ENCODE measurements at regions not wholly inside any gene's neighbourhood (a gene's known extent, or its start where the extent isn't known, plus 50 kb on each side); places are given as distances from the start of the nearest gene placed in this dataset.

DNA sequence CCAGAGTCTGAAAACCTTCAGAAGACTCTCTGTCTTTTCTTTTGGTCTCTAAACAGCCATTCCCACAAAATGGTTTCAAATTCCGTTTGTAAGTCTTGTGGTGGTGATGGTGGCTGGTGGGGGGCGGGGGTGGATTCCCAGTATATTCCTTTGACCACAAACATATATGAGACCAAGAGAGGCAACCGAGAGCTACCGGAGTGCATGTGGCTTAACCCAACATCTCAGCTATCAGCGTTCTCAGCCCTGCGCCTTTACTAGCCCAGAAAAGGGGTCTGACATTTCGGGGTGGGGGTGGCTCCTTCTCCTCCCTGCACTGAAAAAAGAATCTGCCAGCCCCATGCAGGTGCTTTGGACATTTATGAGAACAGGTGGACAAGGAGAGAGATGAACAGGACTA is 621.1 kb downstream of the ACTR3B start:
- CTCF ChIA-PET, result no interaction called here
- Mint-ChIP-seq H3K36me3 (peaks cover 87% of the 10 kb centered on the region), H3K4me1 (no peaks in the 10 kb centered on the region), H3K4me3 (no peak overlapping the region), H3K9me3 (peaks cover 93% of the 10 kb centered on the region), H3K27me3 (ENCODE audit: low read depth) (peaks cover 7% of the 10 kb centered on the region), H3K27ac (no peak overlapping the region)
- DNase-seq (ENCODE audit: low spot score) (no peak), ATAC-seq (no peak)
- POLR2A ChIA-PET, result no interaction called here
- TF ChIP-seq NFE2L1 (CRISPR knock-in tag; IDR thresholded peaks at IDR 0.05) (no peak), MYBL2 (CRISPR knock-in tag; IDR thresholded peaks at IDR 0.05) (no peak), ETV6 (CRISPR knock-in tag; IDR thresholded peaks at IDR 0.05) (no peak), GABPB1 (CRISPR knock-in tag; IDR thresholded peaks at IDR 0.05) (no peak), TEAD4 (CRISPR knock-in tag; IDR thresholded peaks at IDR 0.05) (no peak), ZNF263 (CRISPR knock-in tag; IDR thresholded peaks at IDR 0.05; ENCODE audit: low read depth) (no peak), KAT7 (CRISPR knock-in tag; IDR thresholded peaks at IDR 0.05; ENCODE audit: borderline replicate concordance) (no peak), ZNF219 (CRISPR knock-in tag; IDR thresholded peaks at IDR 0.05; ENCODE audit: borderline replicate concordance) (no peak), ZNF317 (CRISPR knock-in tag; IDR thresholded peaks at IDR 0.05; ENCODE audit: borderline replicate concordance, low read depth) (no peak)
- TF ChIP-seq, protein P1, sequence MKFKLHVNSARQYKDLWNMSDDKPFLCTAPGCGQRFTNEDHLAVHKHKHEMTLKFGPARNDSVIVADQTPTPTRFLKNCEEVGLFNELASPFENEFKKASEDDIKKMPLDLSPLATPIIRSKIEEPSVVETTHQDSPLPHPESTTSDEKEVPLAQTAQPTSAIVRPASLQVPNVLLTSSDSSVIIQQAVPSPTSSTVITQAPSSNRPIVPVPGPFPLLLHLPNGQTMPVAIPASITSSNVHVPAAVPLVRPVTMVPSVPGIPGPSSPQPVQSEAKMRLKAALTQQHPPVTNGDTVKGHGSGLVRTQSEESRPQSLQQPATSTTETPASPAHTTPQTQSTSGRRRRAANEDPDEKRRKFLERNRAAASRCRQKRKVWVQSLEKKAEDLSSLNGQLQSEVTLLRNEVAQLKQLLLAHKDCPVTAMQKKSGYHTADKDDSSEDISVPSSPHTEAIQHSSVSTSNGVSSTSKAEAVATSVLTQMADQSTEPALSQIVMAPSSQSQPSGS (CRISPR knock-in tag; IDR thresholded peaks at IDR 0.05; ENCODE audit: borderline replicate concordance, low read depth), result no peak

DNA sequence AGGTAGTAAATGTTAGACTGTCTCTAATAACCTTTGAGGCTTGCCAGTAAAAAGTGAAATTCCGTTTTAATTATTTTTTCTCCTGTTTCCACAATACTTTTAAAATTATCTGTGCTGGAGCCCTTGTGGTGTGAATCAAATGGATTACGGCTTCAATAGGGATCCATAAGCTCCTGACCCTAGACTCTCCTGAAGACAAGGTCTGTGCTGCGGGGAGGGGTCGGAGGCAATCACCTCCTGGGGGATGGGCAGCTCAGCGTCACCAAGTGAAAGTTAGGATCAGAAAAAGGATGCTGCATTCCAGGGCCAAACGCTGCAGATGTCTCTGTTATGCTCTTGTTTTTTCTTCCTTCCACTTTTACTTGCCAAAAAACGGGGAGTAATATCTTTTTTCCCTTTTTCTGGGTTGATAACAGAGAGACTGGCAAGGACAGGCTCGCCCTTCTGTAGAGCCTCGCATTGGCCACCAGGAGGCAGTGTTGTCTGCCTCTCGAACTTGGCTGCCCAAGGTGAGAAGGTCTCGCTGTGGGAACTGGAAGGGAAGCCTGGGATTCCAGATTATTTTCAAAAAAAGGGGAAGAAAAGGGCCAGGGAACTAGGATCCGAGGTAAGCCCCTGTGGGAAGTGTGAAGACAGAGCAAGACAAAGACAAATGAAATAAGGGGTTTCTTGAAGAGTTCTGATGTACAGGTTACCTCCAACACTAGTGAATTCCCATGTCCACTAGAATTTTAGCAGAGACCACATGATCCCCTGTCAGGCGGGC is 621.9 kb downstream of the ACTR3B start:
- no peak overlapping the region for H3K4me3 Mint-ChIP-seq
- H3K9me3 Mint-ChIP-seq, result peaks cover 93% of the 10 kb centered on the region
- peaks cover 8% of the 10 kb centered on the region for H3K27me3 Mint-ChIP-seq (ENCODE audit: low read depth)
- TF ChIP-seq, protein P2, sequence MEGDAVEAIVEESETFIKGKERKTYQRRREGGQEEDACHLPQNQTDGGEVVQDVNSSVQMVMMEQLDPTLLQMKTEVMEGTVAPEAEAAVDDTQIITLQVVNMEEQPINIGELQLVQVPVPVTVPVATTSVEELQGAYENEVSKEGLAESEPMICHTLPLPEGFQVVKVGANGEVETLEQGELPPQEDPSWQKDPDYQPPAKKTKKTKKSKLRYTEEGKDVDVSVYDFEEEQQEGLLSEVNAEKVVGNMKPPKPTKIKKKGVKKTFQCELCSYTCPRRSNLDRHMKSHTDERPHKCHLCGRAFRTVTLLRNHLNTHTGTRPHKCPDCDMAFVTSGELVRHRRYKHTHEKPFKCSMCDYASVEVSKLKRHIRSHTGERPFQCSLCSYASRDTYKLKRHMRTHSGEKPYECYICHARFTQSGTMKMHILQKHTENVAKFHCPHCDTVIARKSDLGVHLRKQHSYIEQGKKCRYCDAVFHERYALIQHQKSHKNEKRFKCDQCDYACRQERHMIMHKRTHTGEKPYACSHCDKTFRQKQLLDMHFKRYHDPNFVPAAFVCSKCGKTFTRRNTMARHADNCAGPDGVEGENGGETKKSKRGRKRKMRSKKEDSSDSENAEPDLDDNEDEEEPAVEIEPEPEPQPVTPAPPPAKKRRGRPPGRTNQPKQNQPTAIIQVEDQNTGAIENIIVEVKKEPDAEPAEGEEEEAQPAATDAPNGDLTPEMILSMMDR (IDR thresholded peaks at IDR 0.05), result peak; percentile 66
- TF ChIP-seq TP53 (CRISPR knock-in tag; IDR thresholded peaks at IDR 0.05), result no peak
- DNase-seq (ENCODE audit: low spot score) (peak; percentile 10), ATAC-seq (peak; percentile 73)
- no peak overlapping the region for H3K27ac Mint-ChIP-seq
- peaks cover 85% of the 10 kb centered on the region for H3K36me3 Mint-ChIP-seq
- ChIA-PET POLR2A (no interaction called here), CTCF (no interaction called here)
- H3K4me1 Mint-ChIP-seq, result no peaks in the 10 kb centered on the region

DNA sequence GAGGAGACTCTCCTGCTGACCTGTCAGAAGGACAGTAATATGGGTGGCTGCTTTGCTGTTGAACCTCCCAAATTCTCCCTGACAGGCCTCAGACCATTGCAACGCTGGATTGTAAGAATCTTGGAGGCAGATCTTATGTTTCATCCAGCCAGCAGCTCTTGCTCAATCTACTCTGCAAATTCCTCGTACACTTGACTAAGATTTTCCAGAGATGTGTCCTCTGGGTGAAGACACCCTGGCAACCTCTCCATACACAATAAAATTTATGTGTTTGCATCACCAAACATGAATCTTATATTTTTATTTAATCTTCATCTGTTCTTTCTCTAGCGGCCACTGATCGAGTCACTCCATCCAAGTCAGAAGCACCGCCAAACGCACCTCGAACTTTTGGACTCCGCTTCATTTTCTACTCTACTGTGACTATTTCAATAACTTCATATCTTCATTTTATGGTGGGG is 623.1 kb downstream of the ACTR3B start:
- Mint-ChIP-seq H3K27me3 (ENCODE audit: low read depth) (peaks cover 7% of the 10 kb centered on the region), H3K4me3 (no peak overlapping the region), H3K9me3 (peaks cover 92% of the 10 kb centered on the region), H3K36me3 (peaks cover 84% of the 10 kb centered on the region), H3K4me1 (no peaks in the 10 kb centered on the region), H3K27ac (no peak overlapping the region)
- no peak for ATAC-seq
- ChIA-PET POLR2A (no interaction called here), CTCF (no interaction called here)
- TF ChIP-seq NFE2L1 (CRISPR knock-in tag; IDR thresholded peaks at IDR 0.05) (no peak), JUN (CRISPR knock-in tag; IDR thresholded peaks at IDR 0.05) (no peak), CREB1 (CRISPR knock-in tag; IDR thresholded peaks at IDR 0.05) (no peak), ATF1 (CRISPR knock-in tag; IDR thresholded peaks at IDR 0.05) (no peak), ZNF396 (CRISPR knock-in tag; IDR thresholded peaks at IDR 0.05; ENCODE audit: borderline replicate concordance) (no peak), SMAD3 (CRISPR knock-in tag; IDR thresholded peaks at IDR 0.05; ENCODE audit: borderline replicate concordance) (no peak)
- TF ChIP-seq, protein P3, sequence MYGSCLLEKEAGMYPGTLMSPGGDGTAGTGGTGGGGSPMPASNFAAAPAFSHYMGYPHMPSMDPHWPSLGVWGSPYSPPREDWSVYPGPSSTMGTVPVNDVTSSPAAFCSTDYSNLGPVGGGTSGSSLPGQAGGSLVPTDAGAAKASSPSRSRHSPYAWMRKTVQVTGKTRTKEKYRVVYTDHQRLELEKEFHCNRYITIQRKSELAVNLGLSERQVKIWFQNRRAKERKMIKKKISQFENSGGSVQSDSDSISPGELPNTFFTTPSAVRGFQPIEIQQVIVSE (CRISPR knock-in tag; IDR thresholded peaks at IDR 0.05; ENCODE audit: borderline replicate concordance), result no peak
- TF ChIP-seq, protein P4, sequence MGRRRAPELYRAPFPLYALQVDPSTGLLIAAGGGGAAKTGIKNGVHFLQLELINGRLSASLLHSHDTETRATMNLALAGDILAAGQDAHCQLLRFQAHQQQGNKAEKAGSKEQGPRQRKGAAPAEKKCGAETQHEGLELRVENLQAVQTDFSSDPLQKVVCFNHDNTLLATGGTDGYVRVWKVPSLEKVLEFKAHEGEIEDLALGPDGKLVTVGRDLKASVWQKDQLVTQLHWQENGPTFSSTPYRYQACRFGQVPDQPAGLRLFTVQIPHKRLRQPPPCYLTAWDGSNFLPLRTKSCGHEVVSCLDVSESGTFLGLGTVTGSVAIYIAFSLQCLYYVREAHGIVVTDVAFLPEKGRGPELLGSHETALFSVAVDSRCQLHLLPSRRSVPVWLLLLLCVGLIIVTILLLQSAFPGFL (CRISPR knock-in tag; IDR thresholded peaks at IDR 0.05; ENCODE audit: borderline replicate concordance), result no peak
- TF ChIP-seq, protein P5, sequence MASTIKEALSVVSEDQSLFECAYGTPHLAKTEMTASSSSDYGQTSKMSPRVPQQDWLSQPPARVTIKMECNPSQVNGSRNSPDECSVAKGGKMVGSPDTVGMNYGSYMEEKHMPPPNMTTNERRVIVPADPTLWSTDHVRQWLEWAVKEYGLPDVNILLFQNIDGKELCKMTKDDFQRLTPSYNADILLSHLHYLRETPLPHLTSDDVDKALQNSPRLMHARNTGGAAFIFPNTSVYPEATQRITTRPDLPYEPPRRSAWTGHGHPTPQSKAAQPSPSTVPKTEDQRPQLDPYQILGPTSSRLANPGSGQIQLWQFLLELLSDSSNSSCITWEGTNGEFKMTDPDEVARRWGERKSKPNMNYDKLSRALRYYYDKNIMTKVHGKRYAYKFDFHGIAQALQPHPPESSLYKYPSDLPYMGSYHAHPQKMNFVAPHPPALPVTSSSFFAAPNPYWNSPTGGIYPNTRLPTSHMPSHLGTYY (CRISPR knock-in tag; IDR thresholded peaks at IDR 0.05), result no peak
- no peak for DNase-seq (ENCODE audit: low spot score)

All from WTC11 (cell line).